ENCODE measurements at regions not wholly inside any gene's neighbourhood (a gene's known extent, or its start where the extent isn't known, plus 50 kb on each side); places are given as distances from the start of the nearest gene placed in this dataset.

GRCh38 chr14:58752771-58753201, 115.0 kb downstream of the DACT1 start:
- Histone ChIP-seq H3K9me3 (no peaks in the 10 kb centered on the region), H3K36me3 (no peaks in the 10 kb centered on the region), H3K27me3 (no peaks in the 10 kb centered on the region), H3K4me3 (ENCODE audit: low read depth, low read length) (no peak overlapping the region), H3K4me1 (peaks cover 2% of the 10 kb centered on the region; the same call in 1 of the 2 replicates)
- no peak for TF ChIP-seq CTCF (IDR thresholded peaks at IDR 0.05; ENCODE audit: low read depth, low read length)
- peak; percentile 47 for DNase-seq

- no peaks in the 10 kb centered on the region for H3K9me3 ChIP-seq
- peaks cover 2% of the 10 kb centered on the region; the same call in 1 of the 2 replicates for H3K4me1 ChIP-seq
- H3K4me3 ChIP-seq (ENCODE audit: low read depth, low read length), result no peak overlapping the region
- H3K36me3 ChIP-seq, result no peaks in the 10 kb centered on the region
- TF ChIP-seq CTCF (IDR thresholded peaks at IDR 0.05; ENCODE audit: low read depth, low read length), result no peak
- no peak for DNase-seq
- no peaks in the 10 kb centered on the region for H3K27me3 ChIP-seq
Measured at GRCh38 chr14:58755031-58755925, 117.5 kb downstream of the DACT1 start.

GRCh38 chr14:58760121-58760520, 122.4 kb downstream of the DACT1 start:
- no peak overlapping the region for H3K4me3 ChIP-seq (ENCODE audit: low read depth, low read length)
- no peaks in the 10 kb centered on the region for H3K27me3 ChIP-seq
- DNase-seq, result no peak
- H3K36me3 ChIP-seq, result no peaks in the 10 kb centered on the region
- no peaks in the 10 kb centered on the region for H3K4me1 ChIP-seq
- no peaks in the 10 kb centered on the region for H3K9me3 ChIP-seq
- TF ChIP-seq CTCF (IDR thresholded peaks at IDR 0.05; ENCODE audit: low read depth, low read length), result no peak

GRCh38 chr14:58762629-58763028, 124.9 kb downstream of the DACT1 start:
- Histone ChIP-seq H3K4me3 (ENCODE audit: low read depth, low read length) (no peak overlapping the region), H3K9me3 (no peaks in the 10 kb centered on the region), H3K27me3 (no peaks in the 10 kb centered on the region), H3K36me3 (no peaks in the 10 kb centered on the region), H3K4me1 (no peaks in the 10 kb centered on the region)
- DNase-seq, result no peak
- no peak for TF ChIP-seq CTCF (IDR thresholded peaks at IDR 0.05; ENCODE audit: low read depth, low read length)

- Histone ChIP-seq H3K27me3 (no peaks in the 10 kb centered on the region), H3K4me1 (no peaks in the 10 kb centered on the region), H3K36me3 (no peaks in the 10 kb centered on the region), H3K4me3 (ENCODE audit: low read depth, low read length) (no peak overlapping the region), H3K9me3 (no peaks in the 10 kb centered on the region)
- TF ChIP-seq CTCF (IDR thresholded peaks at IDR 0.05; ENCODE audit: low read depth, low read length), result no peak
- DNase-seq, result no peak
Measured at GRCh38 chr14:58763210-58763609, 125.4 kb downstream of the DACT1 start.

- Histone ChIP-seq H3K9me3 (no peaks in the 10 kb centered on the region), H3K4me3 (ENCODE audit: low read depth, low read length) (no peak overlapping the region), H3K36me3 (no peaks in the 10 kb centered on the region), H3K4me1 (no peaks in the 10 kb centered on the region), H3K27me3 (no peaks in the 10 kb centered on the region)
- no peak for DNase-seq
- TF ChIP-seq CTCF (IDR thresholded peaks at IDR 0.05; ENCODE audit: low read depth, low read length), result no peak
Measured at GRCh38 chr14:58765418-58765831, 127.7 kb downstream of the DACT1 start.
